Midbrain (tissue), 1 donor: ENCODE measurements at regions not wholly inside any gene's neighbourhood (a gene's known extent, or its start where the extent isn't known, plus 50 kb on each side); places are given as distances from the start of the nearest gene placed in this dataset.

Experiments
- DNase-seq: peaks from one replicate; lab custom pipeline; 2025; lab: John Stamatoyannopoulos, UW

DNA sequence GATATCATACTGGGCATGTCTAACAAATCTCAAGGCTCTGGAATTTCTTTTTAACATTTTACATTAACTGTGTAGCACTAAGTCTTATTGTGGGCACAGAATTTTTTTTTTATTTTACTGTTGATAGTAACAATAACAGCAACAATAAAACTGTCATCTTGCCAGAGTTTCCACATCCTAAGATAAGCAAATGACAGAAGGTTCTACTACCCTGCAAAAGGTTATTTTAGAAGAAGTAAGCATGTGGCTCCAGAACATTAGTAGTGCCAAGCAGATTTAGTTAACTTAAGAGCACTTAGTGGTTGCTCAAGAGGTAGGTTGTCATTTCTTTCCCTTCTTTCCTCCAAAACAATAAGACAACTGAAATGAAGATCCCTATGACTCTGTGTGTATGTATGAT is 743.0 kb upstream of the CBLB start:
- no peak for DNase-seq

DNA sequence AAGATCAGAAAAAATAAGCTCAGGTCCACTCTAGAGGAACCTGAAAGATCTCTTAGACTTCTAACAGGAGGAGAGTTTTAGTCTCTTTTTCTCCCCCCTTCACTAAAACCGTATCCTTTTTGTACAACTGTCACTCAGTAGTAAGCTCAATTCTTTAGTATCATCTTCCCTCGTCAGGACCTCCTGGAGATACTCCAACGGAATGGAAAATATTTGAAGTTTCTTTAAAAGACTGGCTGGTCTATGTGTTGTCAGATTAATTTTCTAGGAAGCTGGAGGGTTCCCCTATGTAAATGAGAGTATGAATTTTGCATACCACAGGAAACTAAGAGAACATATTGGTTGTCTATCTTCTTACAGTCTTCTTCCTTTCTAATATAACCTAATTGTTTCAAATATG is 747.7 kb upstream of the CBLB start:
- no peak for DNase-seq

DNA sequence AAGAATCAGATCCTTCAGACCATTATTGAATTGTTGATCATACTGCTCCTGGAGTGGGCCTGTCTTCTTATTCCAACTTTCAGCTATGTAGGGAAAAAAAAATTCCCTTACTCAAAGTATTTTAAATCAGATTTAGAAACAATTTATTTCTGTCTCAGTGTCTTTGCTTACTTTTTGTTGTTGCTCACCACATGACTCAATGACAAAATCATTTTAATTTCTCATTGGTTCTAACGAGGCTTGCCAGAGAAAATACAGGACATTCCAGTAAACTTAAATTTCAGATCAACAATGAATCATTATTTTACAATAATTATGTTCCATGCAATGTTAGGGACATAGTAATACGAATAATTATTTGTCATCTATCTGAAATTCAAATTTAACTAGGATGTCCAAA is 748.5 kb upstream of the CBLB start:
- DNase-seq = no peak

DNA sequence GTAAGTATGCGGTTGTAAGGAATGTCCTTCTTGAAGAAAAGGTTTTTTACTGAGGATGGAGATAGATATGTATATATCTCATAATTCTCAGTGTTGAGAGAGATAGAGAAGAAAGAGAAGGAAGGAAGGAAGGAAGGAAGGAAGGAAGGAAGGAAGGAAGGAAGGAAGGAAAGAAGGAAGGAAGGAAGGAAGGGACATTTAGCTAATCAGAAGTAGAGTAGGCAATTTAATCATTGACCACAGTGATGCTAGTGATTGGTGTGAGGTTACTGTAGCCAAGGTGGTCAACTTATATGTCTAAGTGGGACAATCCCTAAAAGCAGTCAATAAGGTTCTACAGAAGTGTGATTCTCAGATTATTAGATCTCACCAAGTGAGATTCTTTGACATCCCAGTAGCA is 751.8 kb upstream of the CBLB start:
- no peak for DNase-seq

DNA sequence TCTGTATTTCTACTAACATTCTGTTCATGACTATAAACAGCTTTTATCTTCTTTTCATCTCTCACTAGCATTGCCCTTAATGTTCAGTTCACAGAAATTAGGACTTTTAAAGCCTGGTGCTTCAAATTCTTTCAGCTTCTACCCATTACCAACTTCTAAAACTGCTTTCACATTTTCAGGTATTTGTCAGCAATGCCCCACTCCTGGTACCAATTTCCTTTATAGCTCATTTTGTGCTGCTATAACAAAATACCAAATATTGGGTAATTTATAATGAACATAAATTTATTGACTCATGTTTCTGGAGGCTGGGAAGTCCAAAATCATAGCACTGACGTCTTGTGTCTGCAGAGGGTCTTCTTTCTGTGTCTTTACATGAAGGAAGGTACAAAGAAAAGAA is 753.1 kb upstream of the CCDC54 start:
- no peak for DNase-seq

DNA sequence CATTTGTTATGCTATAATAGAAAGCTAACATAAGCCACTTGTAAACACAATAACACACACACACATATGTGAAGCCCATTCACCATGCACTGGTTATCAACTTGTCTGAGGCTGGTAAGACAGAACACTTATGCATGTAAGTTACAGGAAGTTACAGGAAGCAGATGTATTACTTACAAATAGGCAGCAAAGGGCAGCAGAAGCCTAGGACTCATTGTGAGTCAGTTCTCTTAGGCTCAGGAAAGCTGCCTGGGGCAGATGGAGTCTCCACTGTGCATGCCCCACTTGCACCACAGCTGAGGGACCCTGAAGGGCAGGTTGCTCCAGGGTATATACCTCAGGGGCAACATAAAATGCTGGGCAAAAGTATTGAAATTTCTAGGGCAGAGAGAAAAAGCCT is 748.8 kb upstream of the CCDC54 start:
- DNase-seq = no peak

DNA sequence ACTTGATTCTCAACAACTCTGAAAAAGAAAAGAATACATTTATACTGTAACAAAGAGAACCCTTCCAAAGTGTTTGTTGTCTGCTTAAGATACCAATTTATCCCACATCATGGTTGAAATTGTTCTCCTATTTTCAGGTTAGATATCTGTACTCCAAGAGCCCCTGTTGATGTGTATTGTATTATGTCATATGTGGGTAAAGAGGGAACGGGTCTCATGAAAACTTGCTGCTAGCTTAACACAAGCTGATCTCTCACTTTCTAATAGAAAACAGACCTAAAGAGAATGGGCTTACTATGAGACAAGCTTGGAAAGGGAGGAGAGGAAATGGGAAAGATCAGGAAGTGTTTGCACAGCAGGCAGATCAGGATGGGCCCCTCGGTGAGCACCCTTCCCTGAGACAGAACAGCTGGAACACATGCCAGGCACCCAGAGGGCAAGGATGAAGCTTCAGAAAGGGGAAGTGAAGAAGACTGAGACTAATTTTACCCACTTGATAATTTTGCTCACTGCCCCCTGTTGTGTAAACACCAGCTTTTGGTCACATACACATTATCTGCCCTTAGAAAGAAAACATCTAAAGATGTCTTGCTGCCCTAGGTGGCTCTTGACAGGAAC is 747.9 kb upstream of the CCDC54 start:
- no peak for DNase-seq

DNA sequence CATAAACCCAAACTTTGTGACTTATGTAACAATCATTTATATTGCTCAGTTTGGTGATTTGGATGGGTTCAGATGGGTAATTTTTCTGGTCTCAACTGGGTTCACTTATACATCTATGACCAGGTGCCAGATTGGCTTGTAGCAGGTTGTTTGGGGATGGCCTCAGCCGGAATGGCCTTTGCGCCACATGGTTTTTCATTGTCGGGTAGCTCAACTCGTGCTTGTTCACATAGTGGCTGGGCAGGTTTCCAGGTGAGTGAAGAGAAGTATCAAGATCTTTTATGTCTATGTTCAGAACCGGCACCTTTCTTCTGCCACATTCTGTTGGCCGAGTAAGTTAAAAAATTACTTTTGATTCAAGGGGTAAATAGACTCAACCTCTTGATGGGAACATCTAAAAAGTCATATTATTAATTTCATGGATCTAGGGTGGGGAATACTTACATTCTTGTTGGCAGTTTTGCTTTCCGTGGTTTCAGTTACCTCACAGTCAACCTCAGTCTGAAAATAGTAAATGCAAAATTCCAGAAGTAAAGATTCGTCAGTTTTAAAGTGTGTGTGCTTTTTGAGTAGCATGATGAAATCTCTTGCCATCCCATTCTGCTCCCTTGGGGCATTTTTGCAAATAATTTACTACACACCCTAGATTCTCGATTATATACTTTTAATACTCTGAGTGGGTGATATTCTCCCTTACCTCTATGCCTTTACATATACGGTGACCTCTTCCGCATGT is 745.7 kb upstream of the CCDC54 start:
- no peak for DNase-seq

DNA sequence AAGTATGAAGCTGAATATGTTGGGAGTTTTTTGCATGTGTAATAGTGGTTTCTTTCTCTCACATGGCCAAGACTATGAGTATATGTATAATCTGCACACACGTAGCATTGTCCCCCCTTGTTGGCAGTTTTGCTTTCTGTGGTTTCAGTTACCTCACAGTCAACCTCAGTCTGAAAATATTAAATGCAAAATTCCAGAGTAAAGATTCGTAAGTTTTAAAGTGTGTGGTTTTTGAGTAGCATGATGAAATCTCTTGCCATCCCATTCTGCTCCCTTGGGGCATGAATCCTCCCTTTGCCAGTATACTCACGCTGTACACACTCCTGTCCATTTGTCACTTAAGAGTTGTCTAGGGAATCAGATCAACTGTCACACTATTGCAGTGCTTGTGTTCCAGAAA is 742.0 kb upstream of the CCDC54 start:
- no peak for DNase-seq

DNA sequence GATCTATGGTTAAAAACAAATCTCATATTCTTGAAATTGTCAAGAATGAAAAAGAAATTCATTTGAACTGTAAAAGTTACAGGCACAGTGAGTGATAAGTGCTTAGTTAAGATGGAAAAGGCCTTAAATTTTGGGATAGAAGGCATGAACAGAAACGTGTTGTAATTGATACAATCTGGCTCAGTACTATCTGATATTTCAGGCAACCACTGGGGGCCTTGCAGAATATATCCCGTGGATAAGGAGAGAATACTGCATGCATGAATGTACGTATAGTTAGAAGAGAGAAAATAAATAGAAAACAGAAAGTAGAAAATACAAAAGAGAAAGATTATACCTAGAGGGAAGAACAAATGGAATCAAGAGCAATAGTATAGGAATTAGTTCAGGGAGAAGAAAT is 741.4 kb upstream of the CCDC54 start:
- DNase-seq = no peak

DNA sequence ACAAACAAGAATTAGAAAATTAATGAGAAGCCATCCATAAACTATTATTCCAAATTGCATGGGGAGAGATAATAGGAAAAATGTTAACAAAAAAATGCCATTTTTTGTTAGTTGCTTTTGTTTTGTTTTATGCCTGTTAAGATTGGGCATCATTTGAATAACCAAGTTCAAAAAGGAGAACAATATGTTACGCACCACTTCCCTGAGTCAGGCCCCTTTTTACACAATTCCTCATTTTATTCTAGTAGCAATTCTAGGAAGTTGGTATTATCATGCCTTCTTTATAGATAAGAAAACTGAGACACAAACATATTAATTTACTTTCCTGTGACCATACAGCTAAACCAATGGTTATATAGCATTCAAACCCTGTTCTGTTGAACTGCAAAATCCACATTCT is 736.9 kb upstream of the CCDC54 start:
- DNase-seq = no peak

DNA sequence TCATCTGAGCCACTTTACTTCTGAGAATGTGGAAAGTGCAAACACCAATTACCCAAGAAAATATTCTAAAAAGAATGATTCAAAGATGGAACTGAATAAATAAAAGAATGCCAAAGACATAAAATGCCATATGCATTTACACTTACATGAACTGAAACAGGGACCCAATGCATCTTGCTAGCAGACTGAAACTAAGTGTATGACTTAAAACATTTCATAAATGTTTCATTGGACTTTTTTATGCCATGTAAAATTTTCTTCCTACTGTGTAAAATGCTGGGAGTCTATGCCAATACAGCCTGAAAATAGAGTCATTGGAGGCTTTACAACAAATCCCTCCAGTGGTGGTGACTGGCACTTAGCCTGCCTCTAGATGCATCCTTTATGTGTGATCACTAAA is 735.1 kb upstream of the CCDC54 start:
- no peak for DNase-seq

DNA sequence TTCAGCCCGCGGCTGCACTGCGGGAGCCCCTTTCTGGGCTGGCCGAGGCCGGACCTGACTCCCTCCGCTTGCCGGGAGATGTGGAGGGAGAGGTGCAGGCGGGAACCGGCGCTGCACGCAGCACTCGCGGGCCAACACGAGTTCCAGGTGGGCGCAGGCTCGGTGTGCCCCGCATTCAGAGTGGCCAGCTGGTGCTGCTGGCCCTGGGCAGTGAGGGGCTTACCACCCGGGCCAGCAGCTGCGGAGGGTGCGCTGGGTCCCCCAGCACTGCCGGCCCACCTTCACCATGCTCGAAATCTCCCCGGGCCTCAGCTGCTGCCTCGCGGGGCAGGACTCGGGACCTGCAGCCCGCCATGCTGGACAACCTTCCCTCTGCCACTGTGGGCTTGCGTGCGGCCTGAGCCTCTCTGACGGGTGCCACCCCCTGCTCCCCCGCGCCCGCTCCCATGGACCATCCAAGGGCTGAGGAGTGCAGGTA is 733.5 kb upstream of the CCDC54 start:
- no peak for DNase-seq

DNA sequence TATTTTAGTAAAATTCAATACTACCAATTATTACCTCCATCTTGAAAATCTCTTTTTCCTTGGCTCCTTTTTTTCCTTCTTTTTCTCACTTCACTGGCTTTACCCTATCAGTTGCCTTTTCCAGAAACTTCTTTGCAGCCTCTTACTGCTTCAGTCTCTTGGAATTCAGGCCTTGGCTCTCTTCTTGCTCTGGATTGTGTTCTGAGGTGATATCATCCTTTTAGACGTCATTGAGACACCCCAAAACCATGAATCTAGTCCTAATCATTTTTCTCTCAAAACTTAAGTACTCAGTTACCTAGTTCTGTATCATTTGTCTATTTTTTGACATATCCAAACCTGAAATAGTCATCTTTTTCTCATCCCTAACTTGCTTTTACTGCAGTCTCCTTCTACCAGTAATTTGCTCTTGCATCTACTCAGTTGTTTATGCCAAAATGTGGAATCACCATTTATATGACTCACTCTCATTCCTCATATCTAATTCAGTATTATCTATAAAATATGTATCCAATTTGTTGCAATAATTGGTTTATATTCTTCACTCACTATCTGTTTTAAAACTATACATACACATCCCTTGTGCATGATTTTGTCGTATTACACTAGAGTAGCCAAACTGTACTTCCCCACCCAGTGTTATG is 703.2 kb upstream of the CCDC54 start:
- DNase-seq = no peak

DNA sequence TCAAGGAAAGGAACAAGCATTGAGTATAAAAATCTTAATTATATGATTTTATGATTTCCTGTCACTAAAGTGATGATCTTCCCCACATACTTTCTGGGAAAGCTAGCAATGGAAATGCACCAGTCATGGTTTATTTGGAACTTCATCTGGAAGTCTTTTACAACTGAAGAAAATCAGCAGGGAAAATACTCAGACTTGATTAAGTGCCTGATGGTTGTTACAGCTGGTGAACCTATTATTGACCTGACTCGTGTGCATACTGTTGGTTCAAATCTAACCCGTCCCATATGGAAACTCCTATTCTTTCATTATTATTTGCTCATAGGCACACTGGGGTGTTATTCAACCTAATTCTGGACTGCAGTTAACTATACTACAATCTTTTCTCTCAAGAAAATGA is 701.8 kb upstream of the CCDC54 start:
- DNase-seq = no peak

DNA sequence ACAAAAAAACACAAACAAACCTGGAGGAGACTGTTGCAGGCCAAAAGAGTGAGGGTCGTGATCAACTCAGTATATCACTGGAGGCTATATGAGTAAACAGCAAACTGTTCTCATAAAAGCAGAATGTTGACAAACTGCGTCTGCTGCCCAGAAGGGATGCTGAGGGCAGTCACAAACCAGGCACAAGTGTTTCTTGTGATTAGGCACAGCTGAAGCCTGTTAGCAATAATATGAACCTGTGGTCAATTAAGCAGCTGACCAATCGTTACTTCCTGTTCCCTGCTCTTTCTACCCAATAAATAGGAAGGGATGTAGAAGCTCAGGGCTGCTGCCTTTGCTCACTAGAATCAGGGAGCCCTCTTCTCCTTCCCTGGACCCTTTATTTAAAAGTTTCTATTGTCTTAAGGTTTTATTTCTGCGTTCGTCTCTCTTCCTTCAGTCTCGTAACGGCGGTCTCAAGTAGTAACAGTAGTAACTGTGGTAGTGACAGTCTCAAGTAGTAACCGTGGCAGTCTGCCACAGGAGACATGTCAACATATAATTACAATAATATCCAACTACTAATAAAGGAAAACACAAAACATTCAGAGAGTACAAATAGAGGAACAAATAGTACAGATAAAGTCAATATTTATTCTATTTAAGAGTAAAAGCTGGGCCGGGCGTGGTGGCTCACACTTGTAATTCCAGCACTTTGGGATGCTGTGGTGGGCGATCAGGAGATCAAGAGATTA is 698.4 kb upstream of the CCDC54 start:
- no peak for DNase-seq

DNA sequence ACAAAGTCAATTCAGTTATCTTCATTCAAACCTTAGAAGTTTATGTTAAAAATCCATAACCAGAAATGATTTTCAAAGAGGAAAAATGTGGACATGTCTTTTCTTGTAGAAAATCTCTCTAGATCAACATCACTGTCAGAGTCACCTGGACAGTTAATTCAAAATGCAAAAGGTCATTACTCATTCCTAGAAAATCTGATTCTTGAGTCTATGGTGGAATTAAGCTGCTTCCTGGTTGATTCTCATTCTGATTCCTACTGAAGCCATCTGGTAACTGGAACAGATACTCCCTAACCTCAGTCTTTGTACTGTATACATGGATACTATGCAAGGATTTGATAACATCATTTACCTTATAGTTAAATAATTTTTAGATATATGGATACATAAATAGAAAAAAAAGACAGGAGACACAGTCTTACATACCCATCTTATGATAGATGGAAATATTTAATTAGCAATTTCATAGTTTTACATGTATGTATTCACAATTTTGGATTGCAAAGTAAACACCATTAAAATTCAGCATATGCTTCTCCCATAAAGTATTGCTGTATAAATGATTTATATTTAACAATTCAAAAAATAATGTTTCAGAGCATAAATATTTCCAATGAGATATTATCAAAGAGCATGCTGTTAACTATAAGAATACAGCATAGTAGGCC is 693.2 kb upstream of the CCDC54 start:
- DNase-seq = no peak

DNA sequence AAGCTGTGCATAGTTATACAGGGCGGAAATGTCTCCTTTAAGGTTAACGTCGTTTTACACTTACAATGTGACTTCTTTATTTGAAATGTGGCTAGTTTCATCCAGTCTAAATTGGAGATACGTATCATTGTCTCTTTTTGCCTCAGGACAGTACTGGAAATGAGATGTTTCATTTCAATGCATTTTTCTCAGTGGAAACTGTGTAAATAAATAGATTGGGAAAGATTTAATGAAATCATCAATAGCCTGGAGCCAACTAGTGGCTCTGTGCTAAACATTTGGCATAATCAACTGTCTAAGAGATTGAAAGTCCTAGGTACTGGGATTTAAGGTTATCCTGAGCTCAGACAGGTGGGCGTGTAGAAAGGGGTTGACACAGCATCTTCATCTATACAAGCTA is 691.5 kb upstream of the CCDC54 start:
- DNase-seq = no peak

DNA sequence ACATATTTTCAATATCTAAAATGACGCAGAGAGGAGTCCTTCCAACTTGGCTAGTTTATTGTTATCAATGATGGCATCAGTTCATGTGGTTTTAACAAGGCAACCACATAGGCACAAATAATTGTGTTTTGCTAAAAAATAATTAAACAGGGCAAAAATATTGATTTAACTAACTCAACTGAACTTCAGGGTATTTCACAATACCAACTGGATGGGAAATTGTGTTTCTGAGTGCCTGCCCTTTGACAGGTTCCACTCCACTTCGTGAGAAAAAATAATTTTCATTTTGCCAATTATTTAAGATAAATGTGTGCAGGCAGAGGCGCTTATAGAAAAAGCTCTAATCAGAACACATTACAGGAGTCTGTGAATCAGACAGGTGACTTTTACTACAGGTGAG is 689.3 kb upstream of the CCDC54 start:
- DNase-seq = no peak

DNA sequence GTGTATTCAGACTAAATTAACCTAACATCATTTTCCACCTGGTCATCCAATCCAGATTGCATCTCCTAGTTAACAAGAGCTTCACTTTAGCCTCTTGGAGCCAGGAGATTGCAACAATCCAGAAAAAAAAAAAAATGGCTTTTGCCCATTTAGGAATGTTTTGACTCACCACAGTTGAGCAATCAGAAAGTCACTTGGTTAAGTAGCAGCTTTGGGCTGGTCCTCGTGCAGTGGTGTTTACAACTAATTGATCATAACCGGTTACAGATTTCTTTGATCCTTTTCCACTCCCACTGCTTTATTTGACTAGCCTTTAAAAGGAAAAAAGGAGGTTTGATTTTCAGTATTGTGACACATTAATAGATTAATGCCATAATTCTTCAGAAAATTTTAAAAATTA is 688.8 kb upstream of the CCDC54 start:
- no peak for DNase-seq

DNA sequence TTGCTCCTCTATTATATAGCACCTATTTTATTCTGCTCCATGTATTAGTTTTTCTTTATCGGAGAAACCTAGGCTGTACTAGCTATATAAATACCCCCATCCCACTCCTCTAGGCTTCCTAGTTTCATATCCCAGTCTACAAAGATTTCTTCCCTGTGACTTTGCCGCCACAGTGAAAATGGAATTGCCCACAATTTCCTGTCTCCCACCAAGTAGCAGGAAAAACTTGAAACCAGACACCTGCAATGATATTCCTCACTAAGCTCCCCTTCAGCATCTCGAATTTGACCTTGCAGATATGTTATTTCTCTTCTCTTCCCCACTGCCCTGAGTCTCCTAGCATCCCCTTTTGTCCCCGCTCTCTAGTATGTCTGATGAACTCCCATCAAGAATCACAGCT is 685.8 kb upstream of the CCDC54 start:
- no peak for DNase-seq

DNA sequence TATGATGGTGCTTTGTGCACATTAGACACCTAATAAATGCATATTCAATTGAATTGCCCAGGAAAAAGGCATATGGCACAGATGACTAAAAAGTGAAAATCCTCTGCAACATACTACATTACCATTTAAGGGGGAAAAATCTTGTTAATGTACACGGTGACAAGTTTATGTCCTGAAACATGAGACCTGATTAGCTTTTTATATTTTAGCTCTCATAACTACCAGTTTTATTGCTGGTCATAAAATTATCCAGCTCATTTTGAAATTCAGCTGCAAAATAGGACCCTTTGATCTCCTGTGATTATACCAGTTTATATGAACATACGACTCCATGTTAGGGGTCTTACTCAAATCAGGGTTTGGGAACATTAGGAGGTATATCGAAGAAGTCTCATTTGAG is 684.6 kb upstream of the CCDC54 start:
- no peak for DNase-seq
